GM19455 (cell line): ENCODE measurements at regions not wholly inside any gene's neighbourhood (a gene's known extent, or its start where the extent isn't known, plus 50 kb on each side); places are given as distances from the start of the nearest gene placed in this dataset.

ENCODE experiments used
- ATAC-seq: cut with Tn5 transposase; IDR thresholded peaks from one replicate; pipeline ENCODE4 v1.9.1; 2021; ENCODE audit not compliant: unreplicated experiment

DNA sequence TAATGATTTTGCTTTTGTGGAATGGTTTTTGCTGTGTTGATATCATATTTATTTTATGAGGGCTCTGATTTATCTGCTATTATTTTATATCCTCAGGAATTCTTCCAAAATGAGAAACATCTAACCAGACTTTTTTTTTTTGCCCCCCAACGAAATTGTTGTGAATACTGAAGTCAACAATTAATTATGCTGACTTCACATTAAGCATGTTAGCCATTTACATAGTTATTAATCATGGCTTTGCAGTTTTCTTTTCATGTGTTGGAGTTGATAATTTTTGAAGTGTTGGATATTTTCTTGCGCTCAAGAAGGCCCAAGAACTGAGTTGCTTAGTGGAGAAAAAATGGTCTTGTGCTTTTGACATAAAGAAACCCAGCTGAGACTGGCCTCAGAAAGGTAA lies 246.6 kb upstream of the CRY1 start:
- ATAC-seq = no peak

DNA sequence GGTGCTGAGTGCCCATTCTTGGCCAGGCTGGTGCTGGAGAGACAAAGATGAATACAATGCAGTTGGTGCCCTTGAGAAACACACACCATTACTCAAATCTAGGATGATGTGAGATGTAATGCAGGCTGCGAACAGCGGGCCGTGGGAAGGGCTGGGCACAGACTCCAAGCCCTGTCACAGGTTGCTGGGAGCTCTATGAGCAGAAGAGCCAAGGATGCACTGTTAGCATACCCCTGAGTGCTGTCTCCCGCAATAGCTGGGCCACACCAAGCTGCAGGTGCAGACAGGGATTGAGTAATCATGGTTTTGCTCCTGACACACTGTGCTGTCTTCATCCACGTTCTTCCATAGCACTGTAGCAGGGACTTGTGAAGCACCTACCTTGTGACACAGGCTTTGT lies 247.5 kb upstream of the CRY1 start:
- ATAC-seq = no peak

DNA sequence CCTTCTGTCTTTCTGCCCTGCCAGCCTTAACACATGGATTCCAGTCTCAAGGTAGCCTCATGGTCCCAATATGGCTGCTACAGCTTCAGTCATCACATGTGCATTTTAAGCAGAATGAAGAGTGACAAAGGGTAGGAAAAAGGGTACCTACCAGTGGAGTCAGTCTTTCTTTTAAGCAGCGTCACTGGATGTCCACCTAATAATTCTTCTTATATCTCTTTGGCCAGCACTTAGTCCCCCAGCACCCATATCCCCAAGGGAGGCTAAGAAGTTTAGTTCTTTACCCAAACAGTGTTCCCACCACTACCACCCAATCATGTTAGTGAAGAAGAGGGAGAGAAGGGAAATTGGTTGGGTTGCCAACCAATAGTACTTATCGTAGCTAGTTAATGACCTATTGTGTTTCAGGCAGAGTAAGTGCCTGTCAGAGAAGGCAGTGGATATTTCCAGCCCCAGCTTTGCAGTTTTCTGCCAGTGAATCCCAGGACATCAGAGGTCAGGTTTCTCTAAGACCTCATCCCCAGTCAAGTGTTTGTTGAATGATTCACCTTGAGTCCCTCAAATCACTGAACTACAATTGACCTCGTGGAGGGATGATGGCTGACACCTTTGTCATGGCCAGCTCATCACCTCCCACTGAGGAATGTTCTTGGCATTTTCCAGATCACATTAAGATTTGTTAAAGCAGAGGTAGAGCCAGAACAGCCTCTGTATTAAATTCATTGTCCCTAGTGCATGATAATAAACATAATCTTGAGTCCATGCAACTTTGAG lies 250.9 kb upstream of the CRY1 start:
- no peak for ATAC-seq

DNA sequence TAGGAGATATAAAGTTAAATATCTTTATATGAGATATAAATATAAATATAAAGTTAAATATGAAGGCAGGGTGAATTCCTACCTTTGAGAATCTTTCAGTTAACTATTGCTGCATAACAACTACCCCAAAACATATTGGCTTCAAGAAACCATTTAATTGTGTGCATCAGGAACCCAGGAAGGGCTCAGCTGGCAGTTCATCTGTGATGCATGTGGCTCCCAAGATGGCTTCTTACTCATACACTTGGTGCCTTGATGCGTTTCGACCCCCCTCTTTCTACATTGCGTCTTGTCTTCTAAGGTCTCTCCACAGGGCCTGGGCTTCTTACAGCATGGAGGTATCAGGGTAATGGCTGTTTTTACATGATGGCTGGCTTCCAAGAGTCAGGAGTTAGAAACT lies 253.9 kb upstream of the CRY1 start:
- ATAC-seq = no peak

DNA sequence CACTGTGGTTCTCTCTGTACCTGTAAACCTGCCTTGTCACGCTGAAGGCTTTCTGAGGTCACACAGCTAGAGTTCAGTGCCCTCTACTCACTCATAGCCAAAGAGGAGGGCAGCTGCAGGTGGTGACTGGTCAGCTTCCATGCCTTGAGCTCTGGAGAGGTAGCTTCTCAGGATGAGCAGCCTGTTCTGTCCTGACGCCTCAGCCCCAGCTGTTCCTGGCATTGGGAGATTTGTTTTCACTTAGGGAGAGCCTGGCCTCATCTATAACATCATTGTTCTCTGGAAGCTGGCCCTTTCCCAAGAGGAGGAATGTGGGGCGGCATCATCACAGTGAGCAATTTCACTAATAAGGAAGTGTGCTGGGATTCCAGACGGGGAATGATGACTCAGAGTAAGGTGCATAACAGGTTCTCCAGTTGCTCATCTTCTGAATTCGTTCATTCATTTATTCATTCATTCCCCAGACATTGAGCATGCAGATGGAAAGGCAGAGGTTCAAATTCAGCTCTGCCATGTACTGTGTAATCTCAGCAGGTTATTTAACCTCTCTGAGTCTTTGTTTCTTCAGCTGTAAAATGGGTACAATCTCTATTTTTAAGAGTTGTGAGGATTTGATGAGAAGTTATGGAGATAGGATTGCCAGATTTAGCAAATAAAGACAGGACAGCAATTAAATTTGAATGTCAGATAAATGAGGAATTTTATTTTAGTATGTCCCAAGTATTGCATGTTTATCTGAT lies 255.8 kb upstream of the CRY1 start:
- no peak for ATAC-seq

DNA sequence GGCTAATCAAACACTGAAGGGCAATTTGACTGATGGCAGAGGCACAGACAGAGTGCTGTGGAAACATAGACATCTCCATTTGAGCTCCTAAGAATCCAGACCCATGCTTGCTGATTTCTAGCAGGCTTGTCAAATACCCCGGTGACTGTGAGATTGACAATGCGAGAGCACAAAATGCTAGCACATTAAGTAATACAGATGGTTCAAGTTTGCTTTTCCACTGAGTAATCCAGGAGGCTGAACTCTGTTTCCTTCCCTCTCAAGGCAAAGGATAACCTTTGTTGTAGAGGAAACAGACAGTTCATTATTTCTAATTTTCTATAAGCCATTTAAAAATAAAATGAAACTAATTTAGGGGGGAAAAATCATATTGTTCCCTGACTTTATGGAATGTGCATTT lies 256.5 kb upstream of the CRY1 start:
- ATAC-seq = no peak

DNA sequence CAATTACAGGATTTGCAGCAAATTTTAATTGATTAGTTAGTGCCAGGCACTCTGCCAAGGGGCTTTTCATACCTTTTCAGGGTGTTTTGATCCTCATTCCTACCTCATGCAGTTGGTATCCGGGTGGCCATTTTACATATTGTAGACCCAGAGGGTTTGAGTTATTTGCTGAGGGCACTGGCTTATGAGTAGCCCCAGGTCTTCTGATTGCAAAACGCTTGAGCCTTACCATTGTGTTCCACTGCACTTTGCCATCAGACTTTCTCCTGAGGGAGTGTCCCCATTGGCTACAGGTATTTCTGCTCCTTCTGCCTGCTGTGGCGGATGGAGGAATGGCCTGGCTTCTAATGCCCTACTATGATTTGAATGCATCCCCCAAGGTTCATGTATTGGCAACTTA lies 257.8 kb upstream of the CRY1 start:
- no peak for ATAC-seq

DNA sequence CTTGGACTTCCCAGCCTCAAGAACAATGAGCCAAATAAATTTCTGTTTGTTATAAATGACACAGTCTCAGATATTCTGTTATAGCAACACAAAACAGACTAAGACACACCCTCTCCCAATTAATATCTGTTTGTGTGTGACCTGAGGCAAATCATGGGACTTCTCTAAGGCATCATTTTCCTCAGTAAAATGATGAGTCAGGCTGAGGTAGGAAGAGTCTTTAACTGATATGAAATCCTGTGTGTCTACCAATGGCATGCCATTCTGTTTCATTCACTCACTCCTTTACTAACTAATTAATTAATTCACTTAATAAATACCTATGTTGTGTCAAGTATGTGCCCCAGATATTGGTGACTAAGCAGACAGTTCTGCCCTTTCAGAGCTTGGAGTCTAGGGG lies 258.4 kb upstream of the CRY1 start:
- ATAC-seq = no peak

DNA sequence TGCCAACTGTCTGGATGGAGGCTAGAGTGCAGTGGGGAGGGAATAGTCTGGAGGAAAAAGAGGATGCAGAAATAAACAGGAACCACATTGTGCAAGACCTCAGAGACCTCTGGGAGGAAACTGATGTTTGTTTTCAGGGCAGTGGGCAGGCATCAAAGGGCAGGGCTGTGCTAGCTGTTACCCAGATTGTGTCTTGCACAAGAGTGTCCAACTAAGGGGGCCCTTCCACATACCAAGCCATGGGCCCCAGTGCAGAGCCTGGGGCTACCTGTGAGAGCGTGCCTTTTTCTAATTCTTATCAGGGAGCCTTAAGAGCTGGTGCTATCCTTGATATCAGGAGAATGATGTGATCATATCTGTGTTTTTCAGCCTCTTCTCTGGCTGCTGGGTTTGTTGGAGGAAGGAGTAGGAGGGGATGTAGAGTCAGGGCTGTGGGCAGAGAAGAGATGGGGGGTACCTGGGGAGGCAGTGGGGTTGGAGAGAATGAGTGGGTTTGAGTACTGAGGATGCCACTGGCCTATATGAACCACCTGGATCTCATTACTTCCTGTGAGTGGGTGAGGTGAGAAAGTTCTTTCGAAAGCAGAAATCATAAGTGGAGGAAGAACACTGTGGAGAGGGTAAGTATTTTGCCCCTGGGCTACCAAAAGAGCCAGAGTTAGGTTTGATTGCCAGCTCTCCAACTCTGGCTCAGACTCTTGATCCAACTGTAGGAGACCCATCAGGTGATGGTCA lies 259.2 kb upstream of the CRY1 start:
- no peak for ATAC-seq

DNA sequence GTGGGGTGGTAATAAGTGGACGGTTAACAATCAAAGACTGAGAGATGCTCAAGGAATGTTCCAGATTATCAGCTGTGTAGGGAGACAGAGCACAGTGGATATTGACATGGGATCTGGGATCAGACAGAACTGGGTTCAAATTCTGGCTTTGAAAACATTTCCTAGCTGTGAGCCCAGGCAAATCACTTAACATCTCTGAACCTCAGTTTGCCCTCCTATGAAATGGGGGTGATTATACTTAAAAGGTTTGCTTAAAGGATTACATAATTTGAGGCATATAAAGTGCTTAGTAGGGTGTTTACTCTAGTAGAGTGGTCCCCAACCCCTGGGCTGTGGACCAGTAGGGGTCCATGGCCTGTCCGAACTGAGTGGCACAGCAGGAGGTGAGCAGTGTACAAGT lies 260.0 kb upstream of the CRY1 start:
- no peak for ATAC-seq

DNA sequence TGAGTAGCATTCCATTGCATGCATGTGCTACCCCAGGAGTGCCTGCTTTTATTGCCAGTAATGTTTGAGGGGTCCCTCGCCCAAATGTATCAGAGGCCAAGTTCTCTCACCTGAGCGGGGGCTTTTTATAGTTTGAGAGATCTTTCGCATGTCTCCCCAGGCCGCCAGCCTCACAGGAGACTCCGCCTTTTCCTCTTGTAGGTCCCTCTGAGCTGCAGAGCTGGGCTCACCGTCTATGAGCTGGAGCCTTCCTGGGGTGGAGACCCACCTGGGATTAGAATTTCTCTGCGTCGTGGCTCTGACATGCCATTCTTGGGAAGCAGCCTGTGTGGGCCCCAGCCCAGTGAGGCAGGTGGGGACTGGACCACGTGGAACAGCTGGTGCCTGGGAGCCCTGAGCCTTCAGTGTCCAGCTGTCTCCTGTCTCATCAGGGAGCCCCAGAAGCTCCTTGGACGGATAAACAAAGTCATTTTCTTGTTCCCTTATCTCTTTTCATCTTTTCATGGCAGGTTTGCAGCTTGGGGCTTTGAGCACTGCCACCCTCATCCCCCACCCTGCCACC lies 261.7 kb upstream of the CRY1 start:
- no peak for ATAC-seq

DNA sequence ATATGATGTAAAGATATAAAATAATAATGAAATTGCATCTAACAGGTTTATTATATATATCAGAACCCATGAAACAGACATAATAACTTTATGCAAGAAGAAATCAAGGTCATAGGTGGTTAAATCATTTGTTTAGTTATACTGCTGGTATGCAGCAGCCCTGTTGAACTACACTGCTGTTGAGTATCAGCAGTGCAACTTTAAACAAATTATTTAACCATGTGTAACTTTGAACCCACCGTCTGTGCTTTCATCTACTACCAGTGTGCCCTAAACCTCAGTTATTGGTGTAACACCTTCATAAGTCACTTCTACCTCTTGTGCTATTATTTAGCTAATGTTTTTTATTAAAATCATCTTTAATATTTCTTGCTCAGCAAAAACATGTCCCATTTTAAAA lies 262.3 kb upstream of the CRY1 start:
- no peak for ATAC-seq

DNA sequence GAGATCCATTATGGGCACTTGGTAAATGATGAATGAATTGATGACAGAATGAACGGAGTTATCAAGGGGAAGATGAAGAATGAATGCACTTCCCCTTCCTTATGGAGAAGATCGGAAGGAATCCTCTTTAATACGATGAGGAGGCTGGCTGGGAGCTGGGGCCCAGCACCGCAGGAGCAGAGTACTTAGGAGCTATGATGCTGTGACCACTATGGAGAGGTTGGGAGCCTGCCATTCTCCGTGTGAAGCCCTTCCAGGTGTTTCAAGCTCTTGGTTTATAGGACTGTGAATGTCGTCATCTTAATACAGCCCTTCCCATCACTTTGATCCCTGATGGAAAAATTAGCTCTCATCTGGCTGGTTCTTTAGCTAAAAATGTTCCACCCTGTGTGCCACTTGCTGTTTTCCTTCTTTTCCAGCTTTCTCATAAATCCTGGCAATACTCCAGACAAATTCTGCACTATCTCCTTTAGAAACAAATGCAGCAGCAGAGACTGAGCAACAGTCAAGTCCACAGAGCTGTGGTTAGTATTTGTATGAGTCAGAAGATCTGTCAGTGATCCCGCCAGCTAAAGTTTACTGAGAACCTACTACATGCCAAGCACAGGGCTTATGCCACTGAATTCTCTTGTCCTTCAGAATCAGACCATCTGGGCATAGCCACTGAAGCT lies 263.1 kb upstream of the CRY1 start:
- no peak for ATAC-seq

DNA sequence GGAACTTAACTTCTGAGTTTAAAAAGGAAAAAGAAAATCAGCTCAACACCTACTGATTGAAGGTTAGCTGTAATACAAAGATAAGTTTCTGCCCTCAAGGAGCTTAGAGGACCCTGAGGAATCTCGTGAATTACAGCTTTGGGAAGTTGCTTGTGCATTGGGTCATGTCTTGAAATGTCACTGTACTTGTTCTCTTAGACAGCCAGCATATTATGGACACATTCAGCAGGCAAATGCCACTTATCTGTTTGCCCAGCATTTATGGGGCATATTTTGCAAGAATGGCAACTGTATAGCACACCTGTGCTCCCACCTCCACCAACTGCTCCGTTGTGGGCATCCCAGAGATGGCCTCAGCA lies 263.6 kb upstream of the CRY1 start:
- ATAC-seq = no peak

DNA sequence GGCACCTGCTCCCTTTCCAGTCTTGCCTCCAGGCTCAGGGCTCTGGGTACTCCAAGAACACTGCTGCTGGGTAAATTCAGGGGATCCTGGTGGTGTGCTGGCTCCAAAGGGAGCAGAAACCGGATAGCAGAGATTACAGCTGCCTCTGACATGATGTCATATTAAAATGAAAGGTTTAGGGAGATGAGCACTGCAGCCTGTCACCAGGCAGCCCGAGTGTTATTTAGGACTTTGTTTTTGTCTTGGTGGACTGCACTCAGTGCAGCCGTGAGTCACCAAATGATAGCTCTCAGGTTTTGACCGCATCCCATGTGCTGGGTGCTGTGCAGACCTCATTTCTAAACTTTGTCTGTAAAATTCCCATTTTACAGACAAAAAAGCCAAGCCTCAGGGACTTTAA lies 266.0 kb upstream of the CRY1 start:
- ATAC-seq = no peak

DNA sequence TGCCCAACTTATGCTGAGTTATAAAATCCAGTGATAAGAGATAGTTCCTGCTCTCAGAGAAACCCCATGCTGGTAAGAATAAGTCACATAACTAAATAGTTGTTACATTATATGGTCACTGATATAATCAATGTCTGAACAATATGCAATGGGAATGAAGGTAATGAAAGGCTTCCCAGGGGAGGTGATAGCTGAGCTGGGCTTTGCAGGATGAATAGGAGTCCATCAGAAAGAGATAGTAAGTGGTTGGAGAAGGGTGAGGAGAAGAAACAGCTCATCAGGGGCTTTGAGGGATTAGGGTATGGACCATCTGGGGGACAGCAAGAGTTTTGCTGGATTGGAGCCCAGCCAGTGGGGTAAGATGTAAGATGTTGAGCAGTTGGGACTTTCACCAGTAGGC lies 266.7 kb upstream of the CRY1 start:
- ATAC-seq = no peak

DNA sequence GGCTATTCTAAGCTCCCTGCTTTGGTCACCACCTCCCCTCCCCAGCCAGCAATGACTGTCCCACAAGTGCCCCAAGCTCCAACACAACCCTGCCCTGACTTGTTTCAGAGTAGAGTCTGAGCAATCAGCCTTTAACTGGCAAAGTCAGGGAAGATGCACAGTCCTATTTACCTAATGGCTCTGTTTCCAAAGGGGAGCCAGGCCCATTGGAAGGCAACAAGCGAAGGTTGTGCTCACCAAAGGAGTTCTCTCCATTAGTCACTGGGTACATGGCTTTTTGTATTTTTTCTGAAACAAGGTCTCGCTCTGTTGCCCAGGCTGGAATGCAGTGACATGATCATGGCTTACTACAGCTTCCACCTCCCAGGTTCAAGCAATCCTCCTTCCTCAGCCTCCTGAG lies 267.1 kb upstream of the CRY1 start:
- ATAC-seq = no peak

DNA sequence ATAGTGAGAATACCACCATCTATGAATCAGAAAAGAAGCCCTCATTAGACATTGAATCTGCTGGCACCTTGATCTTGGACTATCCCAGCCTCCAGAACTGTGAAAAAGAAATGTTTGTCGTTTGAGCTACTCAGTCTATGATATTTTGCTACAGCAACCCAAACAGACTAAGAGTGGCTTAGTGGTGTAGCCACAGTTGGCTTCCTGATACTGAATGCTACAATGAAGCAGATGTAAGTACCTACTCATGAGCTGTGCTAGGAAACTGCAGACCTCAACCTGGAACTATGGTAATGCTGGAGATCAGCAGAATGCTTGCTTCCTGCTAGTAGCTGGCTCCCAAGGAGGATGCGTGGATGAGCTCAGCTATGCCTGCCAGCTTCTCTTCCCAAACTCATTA lies 268.6 kb upstream of the CRY1 start:
- no peak for ATAC-seq

DNA sequence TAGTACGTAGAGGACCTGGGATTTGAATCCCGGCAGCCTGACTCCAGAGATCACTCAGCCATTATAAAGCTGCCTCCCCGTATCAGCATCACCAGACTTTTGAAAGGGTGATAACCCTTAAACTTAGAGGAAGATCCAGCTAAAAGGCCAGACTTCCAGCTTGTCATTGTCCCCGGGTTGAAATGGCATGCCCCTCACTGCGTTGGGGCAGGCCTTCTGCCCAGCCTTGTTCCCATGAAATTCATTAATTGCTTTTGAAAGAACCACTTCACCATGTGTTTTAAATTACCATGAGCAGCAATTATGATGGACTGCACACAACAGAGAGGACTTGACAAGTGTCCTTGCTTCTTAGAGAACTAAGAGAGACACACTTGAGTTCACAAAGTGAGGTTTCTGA lies 269.6 kb upstream of the CRY1 start:
- ATAC-seq = no peak

DNA sequence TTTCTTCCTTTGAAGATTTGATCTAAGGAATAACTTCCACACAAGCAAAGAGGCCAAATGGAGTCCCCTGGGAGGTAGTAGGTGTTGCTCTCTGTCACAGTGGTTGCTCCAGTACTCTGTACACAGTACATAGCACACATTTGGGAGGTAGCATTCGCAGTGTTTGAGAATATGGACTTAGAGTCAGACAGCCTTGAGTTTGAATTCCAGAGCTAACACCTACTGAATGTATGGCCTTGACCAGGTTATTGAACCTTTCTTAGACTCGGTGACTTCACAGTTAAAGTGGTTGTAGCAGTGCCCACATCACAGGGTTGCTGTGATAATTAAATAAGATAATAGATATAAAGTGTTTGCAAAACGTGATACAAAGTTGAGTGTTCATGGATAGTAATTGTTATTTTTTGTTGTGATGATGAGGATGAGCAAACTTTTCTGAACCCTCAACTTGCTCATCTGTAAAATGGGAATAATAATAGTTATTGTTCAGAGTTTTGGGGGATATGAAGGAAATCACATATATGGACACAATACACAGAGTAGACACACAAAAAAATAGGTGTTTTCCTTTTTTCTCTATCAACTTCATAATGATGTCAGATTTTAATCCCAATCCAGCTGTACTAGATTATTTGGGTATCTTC lies 271.6 kb upstream of the CRY1 start:
- ATAC-seq = no peak

DNA sequence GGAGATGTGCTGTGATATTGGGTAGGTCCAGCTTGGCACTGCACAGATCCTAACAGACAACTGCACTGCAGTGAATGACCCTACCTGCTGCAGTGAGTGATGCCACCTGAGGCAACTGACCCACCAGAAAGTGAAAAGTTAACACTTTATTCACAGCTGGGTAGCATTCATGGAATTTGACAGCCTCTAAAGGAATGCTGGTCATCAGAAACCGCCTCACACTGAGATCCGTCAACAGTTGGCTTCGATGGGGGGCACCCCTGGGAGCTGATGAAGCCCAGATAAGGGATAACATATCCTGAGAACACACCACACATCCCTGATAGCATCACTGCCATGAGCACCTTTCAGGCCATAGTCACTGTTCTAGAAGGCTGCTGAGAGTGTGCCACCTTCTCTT lies 272.4 kb upstream of the CRY1 start:
- ATAC-seq = no peak
